ENCODE measurements at regions not wholly inside any gene's neighbourhood (a gene's known extent, or its start where the extent isn't known, plus 50 kb on each side); places are given as distances from the start of the nearest gene placed in this dataset.

GRCh38 chr4:156169011-156169410 lies 215.3 kb upstream of the CTSO start:
- TF ChIP-seq CTCF (IDR thresholded peaks at IDR 0.05) (peak in 1 of 4 experiments; percentile 39), POLR2A (IDR thresholded peaks at IDR 0.05) (no peak), POLR2AphosphoS5 (IDR thresholded peaks at IDR 0.05) (no peak)

All from sigmoid colon (tissue), 4 donors.